Mesenchymal stem cell (in vitro differentiated cells and primary cell): ENCODE measurements at regions not wholly inside any gene's neighbourhood (a gene's known extent, or its start where the extent isn't known, plus 50 kb on each side); places are given as distances from the start of the nearest gene placed in this dataset.
"Not testable (repeated sequence)": the region's sequence is repeated elsewhere in the genome, so short reads cannot be mapped to it uniquely, and the experiment has no call there.

Experiments
- DNase-seq: peaks from one replicate; pipeline ENCODE4 v3.0.0-alpha.2; 2013
- H2AFZ ChIP-seq: one replicate; pipeline ENCODE4 v1.6.1; 2013; ENCODE audit warnings: low read depth, mild to moderate bottlenecking, control low read depth, inconsistent platforms, low read length, moderate library complexity
- H2AK5ac ChIP-seq: 2 replicates; pipeline ENCODE4 v1.6.1; 2013; ENCODE audit warnings: low read length, moderate library complexity, mild to moderate bottlenecking, inconsistent platforms; ENCODE audit not compliant: severe bottlenecking
- H2BK120ac ChIP-seq: one replicate; pipeline ENCODE4 v1.6.1; 2013; ENCODE audit warnings: low read depth, mild to moderate bottlenecking, inconsistent platforms, low read length, moderate library complexity
- H2BK12ac ChIP-seq, 2 experiments: one replicate each; pipeline ENCODE4 v1.6.1; 2013; ENCODE audit warnings: inconsistent platforms in 2 of 2, low read length in 2 of 2, mild to moderate bottlenecking in 2 of 2, moderate library complexity in 2 of 2, control low read depth in 1 of 2
- H2BK15ac ChIP-seq: one replicate; pipeline ENCODE4 v1.6.1; 2013; ENCODE audit warnings: mild to moderate bottlenecking, low read depth, inconsistent platforms; ENCODE audit not compliant: poor library complexity, severe bottlenecking
- H2BK5ac ChIP-seq: 2 replicates; pipeline ENCODE4 v1.6.1; 2013; ENCODE audit warnings: low read depth, mild to moderate bottlenecking, low read length, control low read depth, inconsistent platforms; ENCODE audit not compliant: poor library complexity, severe bottlenecking
- H3K14ac ChIP-seq, 2 experiments: one replicate each; pipeline ENCODE4 v1.6.1; 2013; ENCODE audit warnings: inconsistent platforms in 2 of 2, low read length in 2 of 2, control low read depth in 1 of 2, mild to moderate bottlenecking in 1 of 2, moderate library complexity in 1 of 2
- H3K18ac ChIP-seq, 2 experiments: one replicate each; pipeline ENCODE4 v1.6.1; 2013; ENCODE audit warnings: inconsistent platforms in 2 of 2, low read length in 2 of 2, control low read depth in 1 of 2, low read depth in 1 of 2, mild to moderate bottlenecking in 1 of 2
- H3K23ac ChIP-seq, 2 experiments: one replicate each; pipeline ENCODE4 v1.6.1; 2013; ENCODE audit warnings: inconsistent platforms in 2 of 2, low read length in 2 of 2, mild to moderate bottlenecking in 2 of 2, moderate library complexity in 2 of 2, control low read depth in 1 of 2
- H3K27ac ChIP-seq: 2 replicates; pipeline ENCODE4 v1.5.1; 2013; ENCODE audit warnings: mild to moderate bottlenecking, moderate library complexity, low read length, control low read depth, inconsistent platforms; ENCODE audit not compliant: poor library complexity, severe bottlenecking
- H3K27me3 ChIP-seq, 2 experiments: 2 replicates each; pipeline versions ENCODE4 v1.6.1 to v1.7.0; 2013; ENCODE audit warnings: low read length in 2 of 2, mild to moderate bottlenecking in 2 of 2, moderate library complexity in 2 of 2, control low read depth in 1 of 2, inconsistent platforms in 1 of 2; ENCODE audit not compliant: control insufficient read depth in 1 of 2, insufficient read depth in 1 of 2
- H3K36me3 ChIP-seq, 2 experiments: 2 replicates each; pipeline versions ENCODE4 v1.6.1 to v1.7.0; 2013; ENCODE audit warnings: low read length in 2 of 2, control low read depth in 1 of 2, inconsistent platforms in 1 of 2, low read depth in 1 of 2, mild to moderate bottlenecking in 1 of 2; ENCODE audit not compliant: insufficient read depth in 2 of 2, control insufficient read depth in 1 of 2
- H3K4ac ChIP-seq, 2 experiments: one replicate each; pipeline ENCODE4 v1.6.1; 2013; ENCODE audit warnings: inconsistent platforms in 2 of 2, low read length in 2 of 2, mild to moderate bottlenecking in 2 of 2, moderate library complexity in 2 of 2, control low read depth in 1 of 2, low read depth in 1 of 2
- H3K4me1 ChIP-seq: 2 replicates; pipeline ENCODE4 v1.6.1; 2013; ENCODE audit warnings: low read depth, low read length, control low read depth; ENCODE audit not compliant: control insufficient read depth, insufficient read depth
- H3K4me2 ChIP-seq: 2 replicates; pipeline ENCODE4 v1.6.1; 2013; ENCODE audit warnings: low read length, mild to moderate bottlenecking, inconsistent platforms; ENCODE audit not compliant: poor library complexity, severe bottlenecking
- H3K4me3 ChIP-seq, 2 experiments: 2 replicates each; pipeline versions ENCODE4 v1.5.1 to v1.7.0; 2013; ENCODE audit warnings: low read length in 2 of 2, mild to moderate bottlenecking in 2 of 2, control low read depth in 1 of 2, low read depth in 1 of 2; ENCODE audit not compliant: insufficient read depth in 1 of 2
- H3K79me1 ChIP-seq: replicated peaks from 2 replicates; pipeline ENCODE4 v1.6.1; 2013; ENCODE audit warnings: mild to moderate bottlenecking, control low read depth, low read length, inconsistent platforms; ENCODE audit not compliant: poor library complexity, severe bottlenecking
- H3K9ac ChIP-seq: 2 replicates; pipeline ENCODE4 v1.7.0; 2013; ENCODE audit warnings: mild to moderate bottlenecking, low read length, moderate library complexity
- H3K9me3 ChIP-seq: 2 replicates; pipeline ENCODE4 v1.7.0; 2013; ENCODE audit warnings: mild to moderate bottlenecking, low read length; ENCODE audit not compliant: control insufficient read depth
- H4K8ac ChIP-seq: one replicate; pipeline ENCODE4 v1.6.1; 2013; ENCODE audit warnings: inconsistent platforms, mild to moderate bottlenecking, low read length, moderate library complexity
- H4K91ac ChIP-seq: one replicate; pipeline ENCODE4 v1.6.1; 2013; ENCODE audit warnings: mild to moderate bottlenecking, low read length, inconsistent platforms
- WGBS: methylation state at CpG from one replicate; pipeline ENCODE4 v1.1.7; 2013; ENCODE audit warnings: mixed read lengths; 5-methylcytosine and 5-hydroxymethylcytosine counted together

- no peaks in the 10 kb centered on the region for H3K79me1 ChIP-seq
- no peak overlapping the region for H3K27ac ChIP-seq
- H2AFZ ChIP-seq, result no peak overlapping the region
- peaks cover 8% of the 10 kb centered on the region for H3K4me1 ChIP-seq
- H2BK120ac ChIP-seq, result no peak overlapping the region
- DNase-seq, result peak; percentile 40
- no peak overlapping the region for H3K4me2 ChIP-seq
- WGBS, result 94% methylated on average over 11 of the region's 12 CpGs
- no peaks in the 10 kb centered on the region for H3K36me3 ChIP-seq
- H4K8ac ChIP-seq, result no peak overlapping the region
- peak overlapping the region; percentile 9 for H4K91ac ChIP-seq
- H2BK12ac ChIP-seq, result peak overlapping the region in 1 of 2 experiments; percentile 85
- H3K27me3 ChIP-seq, result no peaks in the 10 kb centered on the region
- peak overlapping the region; percentile 77 for H2AK5ac ChIP-seq
- no peaks in the 10 kb centered on the region for H3K9me3 ChIP-seq
- no peak overlapping the region for H3K4me3 ChIP-seq
- no peak overlapping the region for H3K9ac ChIP-seq
- no peak overlapping the region for H2BK15ac ChIP-seq
- no peak overlapping the region for H3K14ac ChIP-seq
- peak overlapping the region in 1 of 2 experiments; percentile 6 for H3K18ac ChIP-seq
- no peak overlapping the region for H2BK5ac ChIP-seq
- H3K4ac ChIP-seq, result peak overlapping the region in 1 of 2 experiments; percentile 14
- H3K23ac ChIP-seq, result no peak overlapping the region
Observed at GRCh38 chr7:142438235-142438922, 180.5 kb upstream of the PRSS58 start.

- Histone ChIP-seq H3K4me2 (no peak overlapping the region), H3K9ac (no peak overlapping the region), H3K4me3 (no peak overlapping the region), H2BK5ac (no peak overlapping the region), H2AFZ (no peak overlapping the region), H3K27ac (no peak overlapping the region), H3K9me3 (no peaks in the 10 kb centered on the region), H4K91ac (no peak overlapping the region), H2BK120ac (no peak overlapping the region), H2AK5ac (peak overlapping the region; percentile 86), H3K79me1 (no peaks in the 10 kb centered on the region), H3K18ac (no peak overlapping the region), H3K36me3 (no peaks in the 10 kb centered on the region), H3K14ac (no peak overlapping the region), H3K23ac (no peak overlapping the region), H2BK15ac (no peak overlapping the region), H3K4me1 (peaks cover 8% of the 10 kb centered on the region), H3K4ac (no peak overlapping the region), H4K8ac (no peak overlapping the region), H3K27me3 (no peaks in the 10 kb centered on the region), H2BK12ac (no peak overlapping the region)
- no peak for DNase-seq
Observed at GRCh38 chr7:142437741-142438140, 179.9 kb upstream of the PRSS58 start.

- H3K4me3 ChIP-seq, result no peak overlapping the region
- no peaks in the 10 kb centered on the region for H3K36me3 ChIP-seq
- H3K4me1 ChIP-seq, result peaks cover 8% of the 10 kb centered on the region
- H3K18ac ChIP-seq, result no peak overlapping the region
- no peak overlapping the region for H2BK15ac ChIP-seq
- no peak overlapping the region for H2AFZ ChIP-seq
- no CpG with 5 or more reads among the region's 2 CpGs for WGBS
- H3K4me2 ChIP-seq, result no peak overlapping the region
- no peaks in the 10 kb centered on the region for H3K27me3 ChIP-seq
- H4K91ac ChIP-seq, result no peak overlapping the region
- H3K9me3 ChIP-seq, result no peaks in the 10 kb centered on the region
- peak; percentile 49 for DNase-seq
- peak overlapping the region; percentile 61 for H4K8ac ChIP-seq
- no peak overlapping the region for H2BK120ac ChIP-seq
- H2BK5ac ChIP-seq, result no peak overlapping the region
- no peak overlapping the region for H3K9ac ChIP-seq
- no peak overlapping the region for H3K4ac ChIP-seq
- H3K79me1 ChIP-seq, result no peaks in the 10 kb centered on the region
- no peak overlapping the region for H2BK12ac ChIP-seq
- no peak overlapping the region for H3K27ac ChIP-seq
- H2AK5ac ChIP-seq, result no peak overlapping the region
- no peak overlapping the region for H3K14ac ChIP-seq
- H3K23ac ChIP-seq, result no peak overlapping the region
Observed at GRCh38 chr7:142436601-142437000, 178.7 kb upstream of the PRSS58 start.

- H3K27ac ChIP-seq, H3K14ac ChIP-seq: not testable (repeated sequence)
Observed at GRCh38 chr7:142435606-142436005, 177.7 kb upstream of the PRSS58 start.

More at GRCh38 chr7:142435606-142436005, 177.7 kb upstream of the PRSS58 start:
- H2BK5ac ChIP-seq, H3K18ac ChIP-seq, H3K9me3 ChIP-seq, H3K36me3 ChIP-seq, H3K79me1 ChIP-seq, H3K23ac ChIP-seq, DNase-seq, H2BK12ac ChIP-seq, H4K91ac ChIP-seq, H2BK15ac ChIP-seq, H2BK120ac ChIP-seq, H3K4me3 ChIP-seq, H3K4me2 ChIP-seq, H2AK5ac ChIP-seq, H2AFZ ChIP-seq, H3K4me1 ChIP-seq, H3K9ac ChIP-seq, H4K8ac ChIP-seq, H3K4ac ChIP-seq, H3K27me3 ChIP-seq: not testable (repeated sequence)
- 97% methylated on average over 5 of the region's 5 CpGs for WGBS
